GM23248 (cell line): ENCODE measurements at regions not wholly inside any gene's neighbourhood (a gene's known extent, or its start where the extent isn't known, plus 50 kb on each side); places are given as distances from the start of the nearest gene placed in this dataset.
"Not testable (repeated sequence)": the region's sequence is repeated elsewhere in the genome, so short reads cannot be mapped to it uniquely, and the experiment has no call there.

ENCODE experiments used
- DNase-seq: peaks from one replicate; pipeline ENCODE4 v3.0.0-alpha.2; 2015
- H2AFZ ChIP-seq: fragments of 200-600 bp; sonication (generic); 2 replicates; pipeline ENCODE4 v1.6.1; 2016; ENCODE audit warnings: antibody characterized with exemption
- H3F3A ChIP-seq: fragments of 200-600 bp; sonication (generic); 2 replicates; pipeline ENCODE4 v1.6.1; 2016; ENCODE audit warnings: mild to moderate bottlenecking, antibody characterized with exemption, mixed run types; ENCODE audit not compliant: insufficient read depth
- H3K27ac ChIP-seq: fragments of 200-600 bp; sonication (generic); 2 replicates; pipeline ENCODE4 v1.5.1; 2016; ENCODE audit warnings: mild to moderate bottlenecking
- H3K27me3 ChIP-seq: fragments of 200-600 bp; sonication (generic); replicated peaks from 2 replicates; pipeline ENCODE4 v1.6.1; 2016; ENCODE audit warnings: mild to moderate bottlenecking; ENCODE audit not compliant: insufficient read depth
- H3K36me3 ChIP-seq: fragments of 200-600 bp; sonication (generic); 2 replicates; pipeline ENCODE4 v1.6.1; 2016; ENCODE audit warnings: low read depth, mild to moderate bottlenecking
- H3K4me1 ChIP-seq: fragments of 200-600 bp; sonication (generic); 2 replicates; pipeline ENCODE4 v1.6.1; 2016; ENCODE audit warnings: mild to moderate bottlenecking; ENCODE audit not compliant: insufficient read depth
- H3K4me2 ChIP-seq: fragments of 200-600 bp; sonication (generic); one replicate; pipeline ENCODE4 v1.6.1; 2016; ENCODE audit warnings: mild to moderate bottlenecking; ENCODE audit not compliant: unreplicated experiment
- H3K4me3 ChIP-seq: fragments of 200-600 bp; sonication (generic); 2 replicates; pipeline ENCODE4 v1.5.1; 2016; ENCODE audit warnings: mild to moderate bottlenecking
- H3K79me2 ChIP-seq: fragments of 200-600 bp; sonication (generic); 2 replicates; pipeline ENCODE4 v1.6.1; 2016; ENCODE audit warnings: mild to moderate bottlenecking; ENCODE audit not compliant: insufficient read depth
- H3K9ac ChIP-seq: fragments of 200-600 bp; sonication (generic); 2 replicates; pipeline ENCODE4 v1.6.1; 2016; ENCODE audit warnings: mild to moderate bottlenecking
- H3K9me2 ChIP-seq: fragments of 200-600 bp; sonication (generic); 2 replicates; pipeline ENCODE4 v1.6.1; 2016; ENCODE audit warnings: mixed run types, mild to moderate bottlenecking, moderate library complexity; ENCODE audit not compliant: insufficient read depth
- H3K9me3 ChIP-seq: fragments of 200-600 bp; sonication (generic); one replicate; pipeline ENCODE4 v1.6.1; 2017; ENCODE audit warnings: low read depth
- H4K20me1 ChIP-seq: fragments of 200-600 bp; sonication (generic); 2 replicates; pipeline ENCODE4 v1.6.0; 2016; ENCODE audit not compliant: insufficient read depth
- WGBS, 2 experiments: methylation state at CpG; one replicate each; pipeline ENCODE4 v1.1.6; 2015 to 2017; ENCODE audit warnings: low lambda C conversion rate in 2 of 2, low coverage in 1 of 2; ENCODE audit errors: missing lambda C conversion rate in 2 of 2; 5-methylcytosine and 5-hydroxymethylcytosine counted together
- in situ Hi-C: fragments of 300-500 bp; cut with MboI; formaldehyde crosslinking; loops from 2 replicates; pipeline ENCODE4 v1.15.0; 2020

DNA sequence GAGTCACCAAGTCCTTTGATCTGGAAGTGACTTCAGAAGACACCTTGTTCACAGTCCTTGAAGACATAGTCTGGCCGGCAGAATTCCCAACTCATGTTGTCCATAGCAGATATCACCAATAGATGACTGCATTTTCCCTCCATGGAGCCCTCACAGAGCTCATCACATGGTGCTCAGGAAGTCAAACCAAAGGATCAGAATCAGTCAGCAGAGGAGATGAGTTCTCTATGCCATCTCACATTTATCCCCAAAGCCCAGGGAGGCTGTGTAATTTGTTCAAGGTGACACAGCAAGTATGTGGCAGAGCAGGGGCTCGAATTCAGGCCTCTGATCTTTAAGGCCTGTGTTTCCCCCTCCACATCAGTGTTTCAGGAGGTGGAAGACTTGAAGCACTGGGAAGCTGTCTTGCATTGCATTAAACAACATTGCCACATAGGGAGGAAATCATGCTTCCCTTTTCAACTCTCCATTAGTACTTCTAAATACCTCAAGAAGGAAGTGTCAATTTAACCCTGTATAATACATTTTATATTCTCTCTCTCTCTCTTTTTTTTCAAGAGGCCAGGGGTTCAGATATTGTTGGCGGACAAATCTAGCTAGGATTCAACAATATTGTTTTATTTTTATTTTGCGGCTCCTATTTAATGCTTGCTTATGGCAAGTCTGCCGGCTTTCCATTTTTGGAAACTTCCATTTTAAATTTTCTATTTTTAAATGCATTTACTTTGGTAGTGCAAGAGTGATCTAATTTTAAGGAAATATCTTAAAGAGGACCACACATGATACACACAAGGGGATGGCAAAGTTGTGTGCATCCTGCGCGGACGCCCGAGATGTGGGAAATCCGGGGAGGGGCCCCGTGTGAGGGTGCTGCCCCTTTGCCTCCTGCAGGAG, 61.9 kb downstream of the NPIPB5 start:
- DNase-seq, H3K79me2 ChIP-seq, H3F3A ChIP-seq, H2AFZ ChIP-seq, H4K20me1 ChIP-seq, in situ Hi-C loops, H3K9ac ChIP-seq, H3K4me2 ChIP-seq, H3K4me1 ChIP-seq, H3K27me3 ChIP-seq, H3K9me2 ChIP-seq, H3K36me3 ChIP-seq, H3K9me3 ChIP-seq, H3K27ac ChIP-seq, H3K4me3 ChIP-seq: not testable (repeated sequence)
- WGBS, 2 experiments: 54 to 68% methylated on average over 4 to 5 of the region's 11 CpGs

GRCh38 chr16:22573225-22573530, 62.5 kb downstream of the NPIPB5 start:
- WGBS, 2 experiments: no CpG with 5 or more reads among the region's 26 CpGs
- not testable (repeated sequence) for H3K4me2 ChIP-seq

GRCh38 chr16:22576506-22576905, 65.8 kb downstream of the NPIPB5 start:
- H4K20me1 ChIP-seq, in situ Hi-C loops, H3K27me3 ChIP-seq, H3F3A ChIP-seq, H3K9ac ChIP-seq, H3K4me3 ChIP-seq, H3K4me1 ChIP-seq, H3K4me2 ChIP-seq, H3K9me2 ChIP-seq, H3K36me3 ChIP-seq, DNase-seq, H2AFZ ChIP-seq, H3K27ac ChIP-seq, H3K9me3 ChIP-seq, H3K79me2 ChIP-seq: not testable (repeated sequence)
- 63 to 65% methylated on average over 6 of the region's 6 CpGs for WGBS, 2 experiments

More at GRCh38 chr16:22573225-22573530, 62.5 kb downstream of the NPIPB5 start:
- H3K27me3 ChIP-seq, H3K9ac ChIP-seq, H3K4me3 ChIP-seq, H3K36me3 ChIP-seq, H3F3A ChIP-seq, H3K27ac ChIP-seq, H3K9me2 ChIP-seq, H4K20me1 ChIP-seq, in situ Hi-C loops, H3K4me1 ChIP-seq, DNase-seq, H3K9me3 ChIP-seq, H3K79me2 ChIP-seq, H2AFZ ChIP-seq: not testable (repeated sequence)

- H3K4me2 ChIP-seq, H3K27me3 ChIP-seq, H3K36me3 ChIP-seq, H3K9me3 ChIP-seq, H3K27ac ChIP-seq, H3K9me2 ChIP-seq, H3F3A ChIP-seq, in situ Hi-C loops, H3K4me1 ChIP-seq, H2AFZ ChIP-seq, DNase-seq, H4K20me1 ChIP-seq, H3K79me2 ChIP-seq, H3K4me3 ChIP-seq, H3K9ac ChIP-seq: not testable (repeated sequence)
- WGBS, 2 experiments: 79 to 83% methylated on average over 6 of the region's 6 CpGs
Measured at GRCh38 chr16:22583195-22583594, 72.5 kb downstream of the NPIPB5 start.

DNA sequence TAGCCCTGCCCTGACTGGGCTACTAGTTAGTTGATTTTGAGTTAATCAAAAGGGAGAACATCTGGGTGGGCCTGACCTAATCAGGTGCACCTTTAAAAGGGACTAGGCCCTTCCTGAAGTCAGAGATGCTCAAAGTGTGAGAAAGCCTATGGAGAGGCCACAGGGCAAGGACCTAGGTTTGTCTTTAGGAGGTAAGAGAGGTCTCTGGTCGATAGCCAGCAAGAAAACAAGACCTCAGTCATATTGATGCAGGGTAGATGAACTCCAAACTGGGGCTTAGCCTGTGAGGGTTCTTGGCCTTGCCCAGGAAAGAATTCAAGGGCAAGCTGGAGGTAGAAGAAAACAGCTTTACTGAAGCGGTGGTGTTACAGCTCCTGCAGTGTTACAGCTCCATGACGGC, 73.8 kb downstream of the NPIPB5 start:
- H3K4me3 ChIP-seq, H3K9me3 ChIP-seq, in situ Hi-C loops, DNase-seq, H3K79me2 ChIP-seq, H2AFZ ChIP-seq, H3K27me3 ChIP-seq, H3K4me1 ChIP-seq, H3K36me3 ChIP-seq, H3F3A ChIP-seq, H3K27ac ChIP-seq, H3K4me2 ChIP-seq, H3K9me2 ChIP-seq, H3K9ac ChIP-seq, H4K20me1 ChIP-seq: not testable (repeated sequence)
- 90 to 100% methylated on average over 1 of the region's 3 CpGs for WGBS, 2 experiments

GRCh38 chr16:22584941-22585340, 74.2 kb downstream of the NPIPB5 start:
- H3K9ac ChIP-seq, H3K79me2 ChIP-seq, H3K4me1 ChIP-seq, H4K20me1 ChIP-seq, H3K9me3 ChIP-seq, H3K9me2 ChIP-seq, DNase-seq, H3K27ac ChIP-seq, in situ Hi-C loops, H2AFZ ChIP-seq, H3K4me3 ChIP-seq, H3K27me3 ChIP-seq, H3F3A ChIP-seq, H3K36me3 ChIP-seq, H3K4me2 ChIP-seq: not testable (repeated sequence)
- no CpG with 5 or more reads among the region's 5 CpGs for WGBS, 2 experiments

DNA sequence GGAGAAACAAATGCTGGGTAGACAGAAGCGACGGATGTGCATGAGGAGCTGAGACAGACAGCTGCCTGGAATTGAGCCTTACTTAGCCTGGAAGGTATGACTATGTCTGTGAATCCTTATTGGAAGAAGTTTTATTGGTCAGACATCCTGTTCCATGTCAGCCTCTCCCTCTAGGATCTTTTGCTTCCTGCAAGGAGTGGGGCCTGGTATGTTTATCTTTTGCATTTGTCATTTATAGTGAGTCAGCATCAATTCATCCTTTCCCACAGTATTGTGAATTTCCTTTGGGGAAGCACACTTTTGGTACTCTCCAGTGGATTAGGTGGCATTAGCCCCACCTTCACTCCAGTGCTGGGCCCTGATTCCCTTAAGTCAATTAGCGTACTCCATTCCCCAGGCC, 74.7 kb downstream of the NPIPB5 start:
- H3K9me2 ChIP-seq, H3K4me1 ChIP-seq, H3K4me2 ChIP-seq, in situ Hi-C loops, H3K27ac ChIP-seq, H4K20me1 ChIP-seq, H3K4me3 ChIP-seq, H2AFZ ChIP-seq, H3K27me3 ChIP-seq, H3K9me3 ChIP-seq, H3K36me3 ChIP-seq, H3F3A ChIP-seq, H3K79me2 ChIP-seq, H3K9ac ChIP-seq: not testable (repeated sequence)
- peak; percentile 61 for DNase-seq
- WGBS, 2 experiments: 39 to 47% methylated on average over 3 of the region's 3 CpGs

DNA sequence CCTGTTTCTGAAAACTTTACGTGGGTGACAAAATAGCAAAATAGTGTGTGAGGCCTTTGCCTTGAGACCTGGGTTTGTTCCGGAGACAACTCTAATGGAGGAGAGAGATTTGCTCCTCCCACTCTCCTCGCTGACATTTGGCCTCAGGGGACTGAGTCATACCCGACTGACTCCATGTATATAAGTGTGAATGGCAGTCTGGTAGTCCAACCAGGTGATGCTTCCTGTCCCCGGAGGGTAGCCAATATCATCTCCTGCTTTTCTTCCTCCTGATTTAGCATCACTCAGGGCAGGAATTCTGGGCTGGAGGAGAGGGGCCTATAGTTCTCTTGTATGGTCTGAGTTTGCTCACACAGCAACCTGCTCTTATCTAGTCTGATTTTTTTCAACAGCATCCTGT, 76.0 kb downstream of the NPIPB5 start:
- DNase-seq, H3K27ac ChIP-seq, H3F3A ChIP-seq, H4K20me1 ChIP-seq, H2AFZ ChIP-seq, H3K4me3 ChIP-seq, H3K9me3 ChIP-seq, H3K27me3 ChIP-seq, H3K4me1 ChIP-seq, H3K4me2 ChIP-seq, H3K36me3 ChIP-seq, H3K79me2 ChIP-seq, H3K9ac ChIP-seq, H3K9me2 ChIP-seq, in situ Hi-C loops: not testable (repeated sequence)
- WGBS, 2 experiments: 58% methylated on average over 2 of the region's 5 CpGs; no CpG with 5 or more reads in 1 of the 2 experiments
